Activated CD4-positive, alpha-beta T cell treated with anti-CD3 and anti-CD28 coated beads for 4 hours (primary cell): ENCODE measurements at regions not wholly inside any gene's neighbourhood (a gene's known extent, or its start where the extent isn't known, plus 50 kb on each side); places are given as distances from the start of the nearest gene placed in this dataset.

ENCODE experiments used
- DNase-seq, 2 donors: peaks; one replicate each; pipeline ENCODE4 v3.0.0-alpha.2; 2020

GRCh38 chr2:67462738-67463496 is 65.8 kb downstream of the ETAA1 start:
- DNase-seq, result no peak

DNA sequence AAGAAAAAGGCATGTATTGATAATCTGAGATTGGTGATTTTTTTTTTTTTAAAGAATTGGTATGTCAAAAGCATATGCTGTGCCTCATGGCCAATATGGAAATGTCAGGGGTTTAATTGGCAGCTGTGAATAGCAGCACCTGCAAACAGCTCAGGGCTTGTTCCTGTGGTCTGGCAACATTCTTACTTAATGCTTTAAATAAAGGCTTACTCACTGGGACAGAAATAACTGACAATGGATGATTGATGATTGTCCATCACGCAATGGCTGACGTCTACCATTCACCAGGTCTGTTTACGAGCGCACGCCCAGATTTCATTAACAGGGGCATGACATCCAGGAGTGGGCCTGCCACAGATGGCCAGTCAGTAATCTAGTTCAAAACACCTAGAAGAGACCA is 66.7 kb downstream of the ETAA1 start:
- no peak for DNase-seq

DNA sequence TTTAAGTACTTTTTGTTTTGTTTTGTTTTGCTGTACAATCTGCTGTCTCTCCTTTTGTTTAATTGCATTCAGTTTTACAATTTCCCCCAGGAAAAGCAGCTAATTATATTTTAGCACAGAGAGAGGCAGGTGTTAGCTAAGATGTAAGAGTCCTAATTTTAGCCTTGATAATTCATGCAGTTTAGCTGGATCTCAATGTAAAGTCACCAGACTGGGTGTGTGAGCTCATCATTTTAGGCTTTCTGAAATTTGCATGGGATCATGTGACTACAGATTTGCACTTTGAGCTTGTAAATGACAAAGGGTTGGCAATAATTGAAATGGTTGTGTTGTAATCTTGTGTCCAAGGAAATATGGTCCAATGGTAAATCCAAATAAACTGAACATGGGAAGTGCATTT is 68.5 kb downstream of the ETAA1 start:
- no peak for DNase-seq

DNA sequence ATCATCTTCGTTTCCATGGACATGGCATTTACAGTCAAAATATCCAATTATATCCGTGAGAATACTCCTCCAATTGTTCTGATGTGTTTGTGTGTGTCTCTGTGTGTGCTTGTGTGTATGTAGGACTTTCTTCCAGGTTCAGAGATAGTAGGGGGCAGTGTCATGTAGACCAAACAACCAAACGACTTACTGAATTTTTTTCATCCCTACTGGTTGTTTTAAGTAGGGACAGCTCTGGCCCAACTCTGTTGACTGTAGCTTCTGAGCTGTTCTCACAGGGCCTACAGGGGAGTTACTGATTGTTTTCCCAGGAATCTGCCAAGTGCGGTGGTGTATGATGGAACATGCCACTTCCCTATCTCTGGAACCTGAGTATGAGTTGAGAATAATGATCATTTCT is 69.6 kb downstream of the ETAA1 start:
- no peak for DNase-seq

DNA sequence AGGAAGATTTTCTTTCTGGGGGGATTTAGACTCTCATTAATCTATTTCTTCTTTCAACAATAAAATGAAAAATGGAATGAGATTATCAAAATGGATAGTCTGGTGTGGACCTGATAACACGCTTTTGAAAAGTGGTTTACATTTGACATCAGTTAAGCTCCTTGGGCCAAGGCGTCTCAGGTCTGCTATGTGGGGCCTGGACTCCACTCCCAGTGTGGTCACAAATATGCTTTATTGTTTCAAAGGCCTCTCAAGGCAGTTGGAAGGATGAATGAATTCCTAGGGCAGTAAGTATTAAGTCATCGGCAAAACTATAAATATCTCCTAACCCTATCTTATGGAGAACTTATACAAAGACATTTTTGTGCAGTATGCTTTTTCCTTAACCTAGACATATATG is 74.5 kb downstream of the ETAA1 start:
- no peak for DNase-seq

- DNase-seq, result no peak
Measured at GRCh38 chr2:67476809-67477790, 80.0 kb downstream of the ETAA1 start.

- no peak for DNase-seq
Measured at GRCh38 chr2:67479261-67479660, 82.1 kb downstream of the ETAA1 start.

DNA sequence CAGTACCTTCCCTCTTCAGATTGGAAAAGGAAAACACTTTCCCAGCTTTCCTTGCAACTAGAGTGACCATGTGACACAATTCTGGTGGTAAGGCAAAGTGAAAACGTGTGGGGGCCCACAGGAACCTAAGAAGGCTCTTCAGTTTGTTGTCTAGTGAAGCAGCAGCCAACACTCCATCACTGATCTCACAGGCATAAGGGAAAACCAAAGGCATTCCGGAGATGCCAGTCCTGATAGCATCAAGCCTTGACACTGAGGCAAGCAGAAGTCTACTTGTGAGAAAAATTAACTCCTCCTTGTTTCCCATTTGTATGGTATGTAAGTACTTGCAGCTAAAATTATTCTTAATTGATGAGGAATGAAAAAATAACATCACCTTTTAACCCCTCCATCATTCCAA is 88.3 kb downstream of the ETAA1 start:
- DNase-seq, result no peak

DNA sequence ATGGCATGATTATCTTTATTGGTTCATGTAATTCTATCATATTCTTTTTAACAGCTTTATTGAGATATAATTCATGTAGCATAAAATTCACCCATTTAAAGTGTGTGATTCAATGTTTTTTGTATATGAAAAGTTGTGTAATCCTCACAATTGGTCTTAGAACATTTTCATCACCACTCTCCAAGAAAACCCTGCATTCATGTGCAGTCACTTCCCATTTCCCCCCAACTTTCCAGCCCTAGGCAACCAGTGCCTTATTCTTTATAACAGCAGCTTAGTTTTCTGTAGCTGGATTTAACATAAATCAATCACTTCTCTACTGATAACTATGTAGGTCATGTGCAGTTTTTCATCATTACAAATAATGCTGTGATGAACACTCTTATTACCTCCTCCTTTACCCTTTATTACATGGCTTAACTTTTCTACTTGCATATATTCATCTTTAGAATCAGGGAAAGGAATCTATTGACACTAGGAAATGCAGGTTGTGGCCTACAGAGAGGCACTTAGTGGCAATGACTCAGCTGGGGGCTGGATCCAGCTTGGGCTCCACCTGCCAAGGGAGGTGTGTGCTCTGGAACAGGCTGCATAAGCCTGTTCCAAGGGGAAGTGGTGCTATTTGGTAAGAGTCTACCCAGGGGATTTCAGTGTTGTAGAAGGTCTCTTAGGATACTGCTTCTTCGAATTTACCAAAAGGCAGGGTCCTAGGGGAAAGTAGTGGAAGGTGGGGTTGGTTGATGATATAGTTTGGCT is 89.1 kb downstream of the ETAA1 start:
- DNase-seq, result no peak

DNA sequence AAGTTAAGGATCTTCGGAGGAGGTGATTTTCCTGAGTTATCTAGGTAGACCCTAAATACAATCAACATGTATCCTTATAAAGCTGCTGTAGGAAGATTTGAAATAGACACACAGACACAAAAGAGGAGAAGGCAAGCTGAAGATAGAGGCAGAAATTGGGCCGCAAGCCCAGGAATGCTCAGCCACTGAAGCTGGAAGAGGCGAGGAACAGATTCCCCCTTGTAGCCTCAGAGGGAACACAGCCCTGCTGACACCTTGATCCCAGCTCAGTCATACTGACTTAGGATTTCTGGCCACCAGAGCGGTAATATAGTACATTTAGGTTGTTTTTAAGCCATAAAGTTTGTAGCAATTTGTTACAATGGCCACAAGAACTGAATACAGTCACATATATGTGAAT is 90.9 kb downstream of the ETAA1 start:
- DNase-seq, result no peak

DNA sequence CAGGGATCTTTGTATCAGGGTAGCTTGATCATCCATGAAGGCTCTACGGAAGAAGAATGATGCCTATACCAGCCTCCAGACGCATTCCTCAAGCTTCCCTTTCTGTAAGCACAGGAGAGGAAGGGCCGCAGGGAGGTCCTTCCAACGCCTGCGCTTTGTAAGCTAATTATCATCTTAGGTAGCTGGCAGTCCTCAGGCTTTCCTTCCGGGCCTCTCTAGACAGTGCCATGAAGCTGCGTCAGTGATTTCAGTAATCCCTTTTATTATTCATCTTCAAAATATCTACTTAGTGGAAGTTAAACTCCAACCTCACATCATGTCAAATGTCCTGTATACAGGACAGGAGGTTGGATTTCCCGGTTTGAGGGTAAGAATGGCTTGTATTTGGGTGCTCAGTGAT is 92.3 kb downstream of the ETAA1 start:
- DNase-seq, result no peak

GRCh38 chr2:67498931-67499330 is 101.8 kb downstream of the ETAA1 start:
- no peak for DNase-seq

GRCh38 chr2:67499989-67500388 is 102.9 kb downstream of the ETAA1 start:
- DNase-seq, result no peak

DNA sequence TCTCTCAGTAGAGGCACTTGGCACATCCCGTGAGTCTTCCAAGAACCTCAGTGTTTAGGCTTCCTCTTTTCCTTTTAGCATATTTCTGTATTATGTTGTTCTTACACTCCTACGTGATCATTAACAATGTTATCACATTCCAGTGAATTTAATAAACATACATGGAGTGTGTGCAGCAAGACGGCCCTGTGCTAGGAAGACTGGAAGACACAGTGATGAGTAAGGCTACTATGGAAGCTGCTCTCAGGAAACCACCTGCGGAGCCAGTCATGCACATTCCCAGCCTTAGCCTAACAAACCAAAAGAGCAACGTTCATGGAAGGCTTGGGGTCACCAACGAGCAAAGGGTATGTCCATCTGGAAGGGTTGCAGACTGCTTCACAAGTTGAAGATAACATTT is 103.4 kb downstream of the ETAA1 start:
- DNase-seq, result no peak

DNA sequence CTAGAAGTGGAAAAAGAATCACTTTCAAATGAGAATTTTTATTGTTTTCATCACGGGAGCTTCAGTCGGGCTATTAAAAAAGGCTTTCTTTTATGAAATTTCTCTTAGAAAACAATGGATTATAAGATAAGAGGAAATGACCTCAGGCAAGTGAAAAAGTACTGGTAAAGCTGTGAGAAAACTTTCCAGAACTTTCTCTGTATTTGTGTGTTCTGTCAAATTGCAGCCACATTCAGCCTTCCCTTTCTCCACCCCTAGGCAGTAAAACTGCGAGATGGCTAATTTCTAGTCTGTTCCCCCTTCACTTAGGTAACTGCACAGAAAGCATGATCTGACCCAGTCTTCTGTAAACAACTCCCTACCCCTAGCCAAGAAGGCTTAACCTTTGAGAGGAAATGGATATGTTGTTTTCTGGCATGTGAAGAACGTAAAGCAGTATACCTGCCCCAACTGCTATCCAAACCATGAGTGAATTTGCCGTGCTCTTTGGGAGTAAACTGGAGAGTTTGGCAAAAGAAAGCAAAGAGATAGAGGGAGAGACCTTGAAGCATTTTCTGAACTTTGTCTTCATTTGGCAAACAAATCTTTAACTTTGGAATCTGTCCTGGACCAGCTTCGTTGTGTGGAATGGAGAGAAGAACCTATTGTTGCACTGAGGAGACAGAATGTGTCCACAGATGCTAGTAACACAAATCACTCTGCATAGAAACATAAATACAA is 105.4 kb downstream of the ETAA1 start:
- no peak for DNase-seq

GRCh38 chr2:67503066-67503795 is 106.1 kb downstream of the ETAA1 start:
- DNase-seq, result no peak

- DNase-seq, result no peak
Measured at GRCh38 chr2:67510745-67511144, 113.6 kb downstream of the ETAA1 start.

- DNase-seq, result no peak
Measured at GRCh38 chr2:67514515-67514914, 117.4 kb downstream of the ETAA1 start.

GRCh38 chr2:67515056-67515455 is 117.9 kb downstream of the ETAA1 start:
- no peak for DNase-seq

GRCh38 chr2:67515538-67515937 is 118.4 kb downstream of the ETAA1 start:
- no peak for DNase-seq

DNA sequence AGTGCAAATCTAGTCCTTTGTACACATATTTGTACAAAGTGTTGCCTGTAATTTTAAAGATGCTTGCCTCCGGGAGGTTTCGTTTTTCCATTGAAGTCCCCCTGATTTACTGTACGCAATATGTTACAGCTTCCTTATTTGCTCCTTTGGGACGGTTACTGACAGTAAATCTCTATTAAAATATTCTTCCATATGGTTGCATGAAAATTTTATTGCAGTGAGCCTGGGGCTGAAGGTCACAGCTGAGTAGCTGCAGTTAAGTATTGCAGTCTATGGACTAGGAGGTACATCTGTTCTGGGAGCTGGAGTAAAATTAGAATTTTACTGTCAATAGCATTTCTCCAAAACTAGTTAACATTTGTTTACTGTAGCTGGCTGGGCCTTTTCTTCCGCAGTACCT is 119.2 kb downstream of the ETAA1 start:
- DNase-seq, result no peak
